Fibroblast of peridontal ligament (primary cell): ENCODE measurements at regions not wholly inside any gene's neighbourhood (a gene's known extent, or its start where the extent isn't known, plus 50 kb on each side); places are given as distances from the start of the nearest gene placed in this dataset.

Experiments
- DNase-seq: peaks from one replicate; pipeline ENCODE4 v3.0.0-alpha.2; 2010; ENCODE audit errors: extremely low read depth

DNA sequence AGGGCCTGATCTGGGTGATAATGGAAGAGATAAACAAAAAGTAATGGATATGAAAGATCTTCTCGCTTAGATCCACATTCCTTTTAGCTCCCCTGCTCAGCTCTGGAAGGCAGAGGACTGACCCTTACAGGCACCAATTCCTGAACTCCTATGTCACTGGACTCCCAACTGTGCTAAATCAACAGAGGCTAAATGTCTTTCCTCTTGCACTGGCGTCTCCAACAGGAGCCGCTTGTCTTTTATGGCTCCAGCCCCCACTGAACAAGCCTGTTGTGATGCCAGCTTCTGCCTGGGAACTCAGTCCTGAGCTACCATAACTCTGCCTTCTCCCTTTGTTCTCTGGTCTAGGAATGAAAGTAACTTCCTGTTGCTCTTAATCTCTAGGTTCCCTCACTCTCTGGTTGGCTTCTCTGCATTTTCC is 142.1 kb upstream of the COL11A1 start:
- DNase-seq: no peak

- DNase-seq: no peak
Measured at GRCh38 chr1:103248417-103249102, 140.2 kb upstream of the COL11A1 start.

DNA sequence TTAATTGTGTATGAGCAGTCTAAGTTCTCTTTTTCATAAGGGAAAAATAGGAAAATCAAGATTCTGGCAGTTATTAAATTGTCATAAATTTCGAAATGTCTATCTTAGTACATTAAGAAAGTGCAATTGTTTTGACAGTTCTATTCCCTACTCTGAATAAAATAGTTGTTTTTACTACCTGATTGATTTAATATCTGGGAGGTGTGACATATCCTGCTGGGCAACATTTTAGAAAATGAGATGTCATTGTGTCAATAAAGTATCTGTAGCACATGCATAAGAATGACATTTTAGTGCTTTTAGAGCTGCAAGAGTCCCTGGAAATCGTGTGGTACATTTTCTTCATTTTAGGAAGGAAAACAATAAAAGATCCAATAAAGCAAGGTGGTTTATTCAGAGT is 139.2 kb upstream of the COL11A1 start:
- no peak for DNase-seq

DNA sequence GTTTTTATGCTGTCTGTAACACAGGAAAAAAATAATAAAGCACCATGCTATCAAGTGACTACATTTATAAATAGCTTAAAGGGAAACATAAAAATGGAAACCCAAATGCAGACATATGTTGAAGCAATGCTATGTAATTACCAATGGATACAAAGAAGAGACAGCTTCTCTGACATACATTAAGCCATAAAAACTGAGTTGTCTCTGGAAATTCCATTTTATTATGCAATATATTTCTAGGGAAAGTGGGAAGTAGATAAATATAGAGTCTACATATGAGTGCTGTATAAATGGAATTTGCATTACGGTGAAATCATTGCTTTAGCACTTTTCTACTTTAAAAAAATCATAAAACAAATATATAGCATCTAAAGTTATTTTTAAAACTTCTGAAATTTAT is 135.2 kb upstream of the COL11A1 start:
- DNase-seq: no peak

DNA sequence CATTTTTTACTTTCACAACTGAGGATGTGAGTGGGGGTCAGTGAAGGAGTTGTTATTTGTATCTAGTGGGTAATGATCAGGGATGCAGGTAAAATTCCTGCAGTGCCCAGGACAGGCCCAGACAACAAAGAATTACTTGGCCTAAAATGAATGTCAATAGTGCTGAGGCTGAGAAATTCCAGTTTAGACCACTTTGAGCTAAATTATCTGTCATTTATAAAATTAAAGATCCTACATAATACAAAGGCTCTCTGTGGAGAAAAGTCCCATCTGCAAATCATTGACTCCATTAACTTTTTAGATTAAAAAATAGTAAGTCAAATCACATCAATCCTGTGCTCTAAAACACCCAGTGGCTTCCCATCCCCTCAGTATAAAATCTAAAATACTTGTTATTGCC is 130.7 kb upstream of the COL11A1 start:
- no peak for DNase-seq

DNA sequence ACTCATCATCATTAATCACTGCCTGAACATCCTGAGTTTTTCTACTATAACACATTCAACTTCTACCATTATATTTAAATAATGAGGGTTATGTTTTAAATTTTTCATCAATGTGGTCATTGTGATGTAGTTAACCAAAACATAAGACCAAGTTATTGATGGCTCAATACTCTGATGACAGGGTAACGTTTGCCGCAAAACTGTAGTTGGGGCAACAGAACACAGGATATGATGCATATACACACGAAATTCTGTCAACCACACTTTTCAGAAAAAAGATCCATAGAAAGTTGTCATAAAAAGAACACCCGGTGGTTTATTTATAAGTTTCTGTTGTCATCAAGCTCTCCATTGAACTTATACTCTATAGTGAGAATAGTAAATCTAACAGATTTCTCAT is 121.7 kb upstream of the COL11A1 start:
- DNase-seq: no peak

DNA sequence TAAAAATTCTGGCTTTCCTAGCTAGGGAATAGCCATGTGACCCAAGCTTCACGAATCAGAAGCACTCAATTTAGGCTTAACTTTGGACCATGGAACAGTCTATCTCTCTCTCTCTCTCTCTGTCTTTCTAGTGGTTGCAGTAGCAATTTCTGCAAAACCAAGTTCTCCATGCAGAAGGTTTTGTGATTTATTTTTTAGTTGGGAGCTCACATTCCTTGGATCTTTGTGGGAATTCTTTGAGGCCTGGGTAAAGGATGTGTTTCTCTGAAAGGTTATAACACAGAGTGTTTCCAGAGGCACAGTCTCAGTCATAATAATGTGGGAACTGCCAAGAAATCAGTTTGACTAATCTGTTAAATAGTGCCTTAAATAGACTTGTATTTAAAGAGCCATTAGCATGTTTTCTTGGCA is 112.3 kb upstream of the COL11A1 start:
- DNase-seq: peak; percentile 89

GRCh38 chr1:103218821-103219220 is 110.5 kb upstream of the COL11A1 start:
- DNase-seq: no peak

GRCh38 chr1:103218369-103218768 is 110.0 kb upstream of the COL11A1 start:
- DNase-seq: no peak

DNA sequence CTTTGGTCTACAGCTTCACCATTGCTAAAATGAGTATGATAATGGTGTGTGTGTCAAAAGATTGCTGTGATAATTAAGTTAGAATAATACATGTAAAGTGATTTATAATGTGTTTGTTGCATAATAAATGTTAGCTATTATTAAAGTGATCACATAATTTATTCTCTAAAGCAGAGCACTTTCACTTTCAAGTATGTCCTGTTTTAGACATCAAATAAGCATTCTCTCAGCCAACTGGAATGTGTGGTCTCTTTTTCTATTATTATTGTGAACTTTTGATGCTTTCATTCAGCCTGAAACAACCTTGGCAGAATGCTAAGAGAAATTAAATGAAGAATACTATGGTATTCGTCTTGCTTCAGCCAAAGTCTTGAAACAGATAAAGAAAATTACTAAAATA is 102.8 kb upstream of the COL11A1 start:
- peak; percentile 45 for DNase-seq

GRCh38 chr1:103208844-103209243 is 100.5 kb upstream of the COL11A1 start:
- DNase-seq: no peak

- DNase-seq: no peak
Measured at GRCh38 chr1:103199001-103199400, 90.7 kb upstream of the COL11A1 start.

DNA sequence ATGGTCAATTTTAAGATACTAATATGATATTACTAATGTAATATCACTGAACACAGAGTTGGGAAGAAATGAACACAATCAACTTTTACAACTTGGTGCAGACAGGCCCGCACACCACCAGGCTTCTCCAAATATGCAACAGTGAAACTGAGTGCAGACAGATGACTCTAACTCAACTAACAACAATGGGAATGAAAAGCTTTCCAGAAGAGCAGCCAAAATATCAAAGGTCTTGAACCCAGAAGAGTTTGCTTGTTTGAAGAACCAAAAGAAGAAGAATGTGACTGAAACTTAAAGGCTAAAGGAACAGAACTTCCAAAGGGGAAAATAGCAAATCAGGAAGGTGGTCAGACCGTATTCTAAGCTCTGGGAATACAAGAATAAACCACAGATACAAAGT is 89.8 kb upstream of the COL11A1 start:
- DNase-seq: no peak

DNA sequence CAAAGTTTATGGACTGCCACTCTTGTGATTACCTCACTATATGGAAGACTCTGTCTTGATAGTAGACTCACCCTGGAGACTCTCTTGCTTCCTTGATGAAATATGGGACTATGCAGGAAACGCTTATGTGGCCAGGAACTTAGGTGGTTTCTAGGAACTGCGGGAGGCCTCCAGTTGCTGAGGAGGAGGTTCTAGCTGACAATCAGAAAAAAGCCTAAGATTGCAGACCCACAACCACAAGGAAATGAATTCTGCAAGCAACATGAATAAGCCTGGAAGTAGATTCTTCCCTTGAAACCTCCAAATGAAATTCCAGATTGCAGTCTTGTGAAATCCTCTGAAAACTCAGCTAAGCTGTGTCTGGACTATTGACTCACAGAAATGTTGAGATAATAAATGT is 88.9 kb upstream of the COL11A1 start:
- peak; percentile 66 for DNase-seq

DNA sequence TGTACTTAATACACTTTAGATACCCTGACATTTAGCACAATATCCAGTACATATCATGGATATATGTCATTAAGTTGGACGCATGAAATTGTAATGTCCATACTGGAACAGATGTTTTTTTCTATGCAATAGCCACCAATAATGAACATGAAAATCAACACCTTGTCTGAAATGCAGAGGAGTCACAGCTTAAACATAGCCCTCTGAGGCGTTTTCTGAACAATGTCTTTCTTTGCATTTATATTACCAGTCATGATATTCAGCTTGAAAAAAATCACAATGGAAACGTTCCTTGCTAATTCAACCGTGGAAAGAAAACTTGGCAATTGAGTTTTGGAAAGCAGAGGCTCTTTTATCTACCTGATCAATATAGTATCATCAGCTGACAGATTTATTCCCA is 86.7 kb upstream of the COL11A1 start:
- no peak for DNase-seq

DNA sequence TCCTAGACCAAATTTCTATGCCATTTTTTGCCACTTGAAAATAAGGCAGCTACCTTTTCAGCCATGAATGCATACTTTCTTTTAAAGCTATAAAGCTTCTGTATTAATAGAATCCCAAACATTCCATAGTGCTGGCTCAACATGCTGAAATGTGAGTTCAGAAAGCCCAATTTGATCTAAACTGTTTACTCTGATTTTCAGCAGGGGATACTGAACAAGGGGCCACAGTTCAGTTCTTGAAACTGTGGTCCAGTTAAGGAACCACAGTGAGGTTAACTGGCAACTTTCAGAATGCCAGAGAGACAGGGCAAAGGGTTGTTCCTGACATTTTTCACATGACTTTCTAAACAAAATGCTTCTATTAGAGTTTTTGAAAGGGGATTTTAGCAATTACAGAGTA is 85.7 kb upstream of the COL11A1 start:
- peak; percentile 34 for DNase-seq

DNA sequence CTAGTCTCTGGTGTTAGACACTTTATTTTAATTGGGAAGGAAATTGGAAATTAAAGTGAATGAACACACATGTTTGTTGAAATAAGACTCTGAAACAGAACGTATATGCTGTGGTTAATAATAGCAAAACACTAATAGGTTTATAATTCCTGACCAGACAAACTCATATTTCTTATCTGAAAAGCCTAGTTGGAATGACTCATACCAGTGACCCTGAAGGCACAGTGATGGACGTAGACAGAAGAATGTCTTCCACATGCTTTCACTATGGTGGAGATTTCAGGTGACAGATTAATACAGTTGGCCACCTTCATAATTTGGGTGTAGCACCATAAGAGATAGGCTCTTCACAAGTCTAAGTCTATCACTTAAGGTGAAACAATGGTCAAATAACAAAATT is 83.0 kb upstream of the COL11A1 start:
- DNase-seq: no peak

- DNase-seq: peak; percentile 52
Measured at GRCh38 chr1:103190766-103191165, 82.4 kb upstream of the COL11A1 start.

DNA sequence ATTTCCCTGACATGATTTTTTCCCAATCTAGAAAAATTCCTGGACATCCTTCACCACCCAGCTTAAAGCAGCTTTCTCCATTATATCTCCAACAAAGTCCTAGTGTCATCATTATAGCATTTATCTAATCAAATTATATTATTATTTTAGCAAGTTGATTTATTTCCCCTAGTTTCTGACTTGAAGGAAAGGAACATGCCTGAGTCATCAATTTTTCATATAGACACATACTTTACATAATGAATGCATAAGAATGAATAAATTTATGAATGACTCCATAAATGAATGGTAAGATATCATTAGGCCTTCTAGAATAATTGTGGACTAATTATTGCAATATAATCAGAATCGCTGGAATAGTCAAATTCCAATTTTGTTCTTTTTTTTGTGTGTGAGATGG is 79.4 kb upstream of the COL11A1 start:
- no peak for DNase-seq

DNA sequence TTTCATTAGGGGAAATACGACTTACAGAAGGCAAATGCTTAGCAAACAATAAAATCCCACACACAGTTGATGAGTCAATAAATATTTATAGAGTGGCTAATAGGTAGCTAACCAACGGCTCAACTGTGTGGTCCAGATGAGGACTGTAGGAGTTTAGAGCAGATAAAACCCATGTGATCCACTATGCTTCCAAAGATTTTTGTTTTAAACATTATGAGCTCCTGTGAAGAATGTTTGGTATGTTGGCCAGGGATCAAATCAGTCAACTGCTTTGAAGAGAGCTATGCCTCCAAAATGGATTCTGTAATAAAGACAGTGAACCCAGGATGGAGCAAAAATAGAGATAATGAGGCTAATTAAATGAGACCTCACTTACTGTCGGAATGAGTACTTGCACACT is 72.3 kb upstream of the COL11A1 start:
- peak; percentile 59 for DNase-seq

GRCh38 chr1:103177108-103177775 is 68.9 kb upstream of the COL11A1 start:
- peak; percentile 7 for DNase-seq

DNA sequence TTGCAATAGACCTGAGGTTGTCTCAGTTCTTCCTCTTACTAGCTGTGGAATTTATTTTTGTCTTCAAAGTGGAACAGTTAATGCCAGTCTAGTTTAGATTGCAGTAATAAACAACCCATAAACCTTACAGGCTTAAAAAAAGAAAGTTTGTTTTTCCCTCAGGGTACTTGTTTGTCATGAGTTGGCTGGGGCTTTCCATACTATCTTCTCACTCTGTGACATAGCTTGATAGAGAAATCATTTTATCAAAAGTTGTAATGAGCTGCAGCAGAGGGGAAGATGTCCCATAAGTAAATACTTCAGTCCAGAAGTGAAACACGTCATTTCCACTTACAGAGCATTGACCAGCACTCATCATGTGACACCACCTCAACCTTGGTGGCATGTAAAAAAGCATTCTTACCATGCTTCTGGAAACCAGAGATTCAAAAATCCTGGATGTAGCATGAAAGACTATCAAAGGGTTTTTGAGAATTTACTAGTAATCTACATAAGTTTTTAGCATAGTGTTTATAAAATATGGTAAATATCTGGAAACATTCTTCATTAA is 62.8 kb upstream of the COL11A1 start:
- DNase-seq: peak; percentile 8

GRCh38 chr1:103170609-103171008 is 62.3 kb upstream of the COL11A1 start:
- DNase-seq: peak; percentile 64
